IPS-18a (cell line): ENCODE measurements at regions not wholly inside any gene's neighbourhood (a gene's known extent, or its start where the extent isn't known, plus 50 kb on each side); places are given as distances from the start of the nearest gene placed in this dataset.

Experiments used
- H3K27ac ChIP-seq: one replicate; pipeline ENCODE4 v1.5.1; 2013; ENCODE audit warnings: low read length
- H3K27me3 ChIP-seq: one replicate; pipeline ENCODE4 v1.6.1; 2013; ENCODE audit warnings: mild to moderate bottlenecking, low read length; ENCODE audit not compliant: control insufficient read depth, insufficient read depth
- H3K36me3 ChIP-seq: one replicate; pipeline ENCODE4 v1.6.1; 2013; ENCODE audit warnings: low read depth, low read length; ENCODE audit not compliant: control insufficient read depth
- H3K4me1 ChIP-seq: one replicate; pipeline ENCODE4 v1.6.1; 2013; ENCODE audit warnings: low read depth, low read length; ENCODE audit not compliant: control insufficient read depth
- H3K4me3 ChIP-seq: one replicate; pipeline ENCODE4 v1.5.1; 2013; ENCODE audit warnings: low read length
- H3K9ac ChIP-seq: one replicate; pipeline ENCODE4 v1.6.1; 2013; ENCODE audit warnings: mild to moderate bottlenecking, low read length, moderate library complexity
- H3K9me3 ChIP-seq: one replicate; pipeline ENCODE4 v1.6.1; 2013; ENCODE audit warnings: low read depth, low read length; ENCODE audit not compliant: control insufficient read depth

DNA sequence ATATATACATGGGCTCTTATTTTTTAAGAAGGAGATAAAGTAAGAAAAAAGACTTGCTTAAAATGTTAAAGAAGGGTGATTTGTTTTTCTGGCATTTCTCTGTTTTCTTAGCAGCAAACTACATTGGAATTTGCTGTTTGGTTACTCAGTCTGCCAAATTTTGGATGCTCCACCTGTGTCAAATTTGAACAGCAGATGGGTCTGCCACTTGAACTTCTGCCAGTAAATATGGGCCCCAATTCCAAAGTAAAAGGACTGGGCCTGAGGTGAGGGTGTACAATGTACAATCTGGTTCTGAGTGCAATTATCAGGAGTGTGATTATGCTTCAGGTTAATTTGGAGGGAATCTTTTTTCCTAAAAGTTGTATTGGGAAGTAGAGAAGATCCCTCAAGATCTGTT is 794.5 kb downstream of the DSC3 start:
- Histone ChIP-seq H3K4me3 (no peak overlapping the region), H3K27ac (no peak overlapping the region), H3K36me3 (no peaks in the 10 kb centered on the region), H3K4me1 (no peaks in the 10 kb centered on the region), H3K9ac (no peak overlapping the region), H3K27me3 (no peaks in the 10 kb centered on the region), H3K9me3 (no peaks in the 10 kb centered on the region)

DNA sequence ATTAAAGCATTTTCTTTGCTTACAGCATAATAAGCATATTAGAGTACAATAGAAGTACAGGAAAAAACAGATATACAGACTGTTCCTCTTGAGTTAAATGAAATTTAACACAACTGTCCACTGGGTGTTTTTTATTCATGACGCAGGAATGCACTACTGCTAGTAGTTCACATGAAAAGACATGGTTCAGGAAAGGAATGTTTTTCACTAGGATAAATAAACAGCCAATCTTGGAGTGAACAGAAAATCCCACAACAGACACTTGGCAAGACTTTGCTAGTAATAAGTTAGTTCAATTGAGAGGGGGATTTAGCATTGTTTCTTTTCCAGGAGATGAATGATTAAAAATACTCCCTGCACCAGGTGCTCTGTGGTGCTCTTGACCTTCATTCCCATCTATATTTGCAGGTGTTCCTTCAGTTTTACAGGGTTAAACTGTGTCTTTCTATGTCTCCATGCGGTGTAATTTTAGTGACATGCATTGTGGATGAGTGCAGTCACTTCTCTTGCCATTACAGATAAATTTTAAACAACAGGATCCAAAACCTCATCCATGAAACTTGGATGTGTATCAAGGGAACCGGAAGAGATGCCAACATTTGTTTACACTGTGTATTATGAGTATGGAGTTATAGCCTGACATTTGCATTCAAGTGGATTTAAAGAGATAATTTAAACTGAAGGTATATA is 796.6 kb downstream of the DSC3 start:
- Histone ChIP-seq H3K9me3 (no peaks in the 10 kb centered on the region), H3K4me3 (no peak overlapping the region), H3K36me3 (no peaks in the 10 kb centered on the region), H3K27ac (no peak overlapping the region), H3K9ac (no peak overlapping the region), H3K4me1 (no peaks in the 10 kb centered on the region), H3K27me3 (no peaks in the 10 kb centered on the region)

- H3K9ac ChIP-seq: no peak overlapping the region
- H3K4me1 ChIP-seq: no peaks in the 10 kb centered on the region
- H3K27ac ChIP-seq: no peak overlapping the region
- H3K36me3 ChIP-seq: no peaks in the 10 kb centered on the region
- no peaks in the 10 kb centered on the region for H3K9me3 ChIP-seq
- H3K4me3 ChIP-seq: no peak overlapping the region
- H3K27me3 ChIP-seq: no peaks in the 10 kb centered on the region
Observed at GRCh38 chr18:30234755-30235154, 807.8 kb downstream of the DSC3 start.

GRCh38 chr18:30211112-30211511 is 831.4 kb downstream of the DSC3 start:
- no peaks in the 10 kb centered on the region for H3K36me3 ChIP-seq
- no peaks in the 10 kb centered on the region for H3K9me3 ChIP-seq
- H3K9ac ChIP-seq: no peak overlapping the region
- no peak overlapping the region for H3K27ac ChIP-seq
- H3K4me3 ChIP-seq: no peak overlapping the region
- H3K4me1 ChIP-seq: no peaks in the 10 kb centered on the region
- H3K27me3 ChIP-seq: no peaks in the 10 kb centered on the region

DNA sequence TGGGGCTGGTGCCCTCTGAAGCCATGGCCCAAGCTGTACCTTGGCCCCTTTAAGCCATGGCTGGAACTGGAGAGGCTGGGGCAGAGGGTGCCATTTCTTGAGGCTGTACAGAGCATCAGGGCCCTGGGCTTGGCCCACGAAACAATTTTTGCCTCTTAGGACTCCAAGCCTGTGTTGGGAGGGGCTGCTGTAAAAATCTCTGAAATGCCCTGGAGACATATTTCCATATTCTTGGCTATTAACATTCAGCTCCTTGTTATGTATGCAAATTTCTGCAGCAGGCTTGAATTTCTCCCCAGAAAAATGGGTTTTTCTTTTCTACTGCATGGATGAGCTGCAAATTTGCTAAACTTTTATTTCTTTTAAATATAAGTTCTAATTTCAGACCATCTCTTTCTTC is 834.0 kb downstream of the DSC3 start:
- H3K9me3 ChIP-seq: no peaks in the 10 kb centered on the region
- no peaks in the 10 kb centered on the region for H3K27me3 ChIP-seq
- no peaks in the 10 kb centered on the region for H3K4me1 ChIP-seq
- no peak overlapping the region for H3K27ac ChIP-seq
- no peak overlapping the region for H3K4me3 ChIP-seq
- no peak overlapping the region for H3K9ac ChIP-seq
- H3K36me3 ChIP-seq: no peaks in the 10 kb centered on the region

DNA sequence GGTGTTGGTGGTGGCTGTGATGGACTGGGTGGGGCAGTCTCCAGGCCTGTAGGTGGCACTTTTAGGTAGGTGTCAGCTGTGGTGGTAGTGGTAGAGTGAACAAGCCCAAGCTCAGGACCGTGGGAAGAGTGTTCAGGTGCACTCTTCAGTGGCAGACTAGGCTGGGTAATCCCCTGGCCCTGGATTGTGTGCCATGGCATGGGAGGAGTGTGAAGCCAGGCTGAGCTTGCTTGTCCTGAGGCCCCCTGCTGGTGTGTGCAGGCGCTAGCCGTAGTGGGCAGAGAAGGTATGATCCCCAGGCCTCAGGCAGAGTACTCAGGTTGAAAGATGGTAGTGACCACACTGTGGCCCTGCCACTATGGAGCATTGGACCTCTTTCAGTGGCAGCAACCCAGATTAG is 850.3 kb downstream of the DSC3 start:
- H3K36me3 ChIP-seq: no peaks in the 10 kb centered on the region
- no peaks in the 10 kb centered on the region for H3K27me3 ChIP-seq
- H3K9me3 ChIP-seq: peaks cover 4% of the 10 kb centered on the region
- H3K4me1 ChIP-seq: no peaks in the 10 kb centered on the region
- no peak overlapping the region for H3K27ac ChIP-seq
- H3K9ac ChIP-seq: no peak overlapping the region
- H3K4me3 ChIP-seq: no peak overlapping the region

GRCh38 chr18:30186245-30186644 is 856.3 kb downstream of the DSC3 start:
- no peak overlapping the region for H3K27ac ChIP-seq
- peaks cover 4% of the 10 kb centered on the region for H3K9me3 ChIP-seq
- no peak overlapping the region for H3K9ac ChIP-seq
- H3K4me3 ChIP-seq: no peak overlapping the region
- no peaks in the 10 kb centered on the region for H3K4me1 ChIP-seq
- no peaks in the 10 kb centered on the region for H3K36me3 ChIP-seq
- no peaks in the 10 kb centered on the region for H3K27me3 ChIP-seq

- Histone ChIP-seq H3K4me3 (no peak overlapping the region), H3K27me3 (no peaks in the 10 kb centered on the region), H3K36me3 (no peaks in the 10 kb centered on the region), H3K9ac (no peak overlapping the region), H3K9me3 (no peaks in the 10 kb centered on the region), H3K4me1 (no peaks in the 10 kb centered on the region), H3K27ac (no peak overlapping the region)
Observed at GRCh38 chr18:30177056-30177455, 865.5 kb downstream of the DSC3 start.

GRCh38 chr18:30175621-30176225 is 866.8 kb downstream of the DSC3 start:
- H3K9me3 ChIP-seq: no peaks in the 10 kb centered on the region
- no peaks in the 10 kb centered on the region for H3K27me3 ChIP-seq
- no peak overlapping the region for H3K27ac ChIP-seq
- no peak overlapping the region for H3K9ac ChIP-seq
- no peaks in the 10 kb centered on the region for H3K4me1 ChIP-seq
- no peaks in the 10 kb centered on the region for H3K36me3 ChIP-seq
- H3K4me3 ChIP-seq: no peak overlapping the region

GRCh38 chr18:30175061-30175574 is 867.4 kb downstream of the DSC3 start:
- H3K27me3 ChIP-seq: no peaks in the 10 kb centered on the region
- H3K9me3 ChIP-seq: no peaks in the 10 kb centered on the region
- no peaks in the 10 kb centered on the region for H3K36me3 ChIP-seq
- no peaks in the 10 kb centered on the region for H3K4me1 ChIP-seq
- H3K27ac ChIP-seq: no peak overlapping the region
- no peak overlapping the region for H3K4me3 ChIP-seq
- H3K9ac ChIP-seq: no peak overlapping the region

DNA sequence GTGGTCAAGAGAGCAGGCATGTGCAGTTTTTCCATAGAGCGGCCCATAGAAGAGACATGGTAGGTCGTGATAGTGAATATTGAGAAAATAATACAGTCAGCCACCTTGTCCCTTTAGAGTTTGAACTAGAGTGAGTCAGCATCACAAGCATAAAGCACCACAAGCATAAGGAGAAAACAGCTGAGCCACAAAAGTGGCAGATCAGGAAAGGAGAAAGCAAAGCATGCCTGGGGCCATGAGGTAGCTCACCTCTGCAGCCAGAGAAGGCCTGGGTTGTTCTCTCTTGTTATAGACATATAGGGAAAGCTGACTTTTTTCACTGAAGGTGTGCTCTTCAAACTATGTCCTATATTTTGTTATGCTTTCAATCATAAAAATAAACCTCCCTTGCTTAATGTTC is 879.0 kb downstream of the DSC3 start:
- H3K36me3 ChIP-seq: no peaks in the 10 kb centered on the region
- H3K9me3 ChIP-seq: no peaks in the 10 kb centered on the region
- H3K27ac ChIP-seq: no peak overlapping the region
- no peaks in the 10 kb centered on the region for H3K4me1 ChIP-seq
- H3K27me3 ChIP-seq: no peaks in the 10 kb centered on the region
- H3K4me3 ChIP-seq: no peak overlapping the region
- H3K9ac ChIP-seq: no peak overlapping the region

DNA sequence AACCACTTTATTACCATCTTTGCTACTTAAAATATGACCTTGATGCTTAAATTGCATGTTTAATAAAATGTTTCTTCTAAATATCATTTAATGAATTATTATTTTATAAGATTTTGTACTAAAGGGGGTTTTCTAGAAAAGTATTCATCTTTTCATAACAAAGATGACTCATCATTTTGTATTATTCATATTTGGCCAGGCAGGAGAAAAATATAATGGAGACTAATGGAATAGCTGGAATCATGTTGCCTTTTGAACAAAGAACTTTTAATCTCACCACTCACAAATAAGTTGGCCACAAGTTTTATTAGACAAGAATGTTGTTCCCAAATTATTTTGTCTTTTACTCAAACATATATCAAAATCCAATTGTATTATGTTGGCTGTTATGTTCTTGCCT is 882.4 kb downstream of the DSC3 start:
- no peaks in the 10 kb centered on the region for H3K4me1 ChIP-seq
- no peak overlapping the region for H3K9ac ChIP-seq
- no peaks in the 10 kb centered on the region for H3K9me3 ChIP-seq
- no peak overlapping the region for H3K27ac ChIP-seq
- no peak overlapping the region for H3K4me3 ChIP-seq
- H3K27me3 ChIP-seq: no peaks in the 10 kb centered on the region
- no peaks in the 10 kb centered on the region for H3K36me3 ChIP-seq
